IMR-90 (cell line): ENCODE measurements at regions not wholly inside any gene's neighbourhood (a gene's known extent, or its start where the extent isn't known, plus 50 kb on each side); places are given as distances from the start of the nearest gene placed in this dataset.

Experiments
- ATAC-seq: fragments of 200-7000 bp; cut with Tn5 transposase; 2 replicates; pipeline ENCODE4 v1.9.1; 2020; ENCODE audit warnings: low read depth, mild to moderate bottlenecking, moderate library complexity
- BruUV-seq: library from RNA; stranded (reverse); fragments of 400-500 nt; replicated peaks from 2 replicates; lab custom pipeline; 2021; lab: Mats Ljungman, UMichigan
- CTCF ChIA-PET: fragments of 300-600 bp; formaldehyde crosslinking; extraction: SDS; loops from one replicate; lab custom pipeline; 2021; ENCODE audit warnings: antibody characterized with exemption; lab: Yijun Ruan, JAX
- POLR2A ChIA-PET: fragments of 300-600 bp; sonication (Branson Sonifier 250); formaldehyde crosslinking; loops from one replicate; lab custom pipeline; 2022; ENCODE audit warnings: antibody characterized with exemption; ENCODE audit not compliant: unreplicated experiment; lab: Charles Lee
- DNase-seq: peaks from one replicate; pipeline ENCODE4 v3.0.0; 2013
- H2AFZ ChIP-seq: replicated peaks from 2 replicates; pipeline ENCODE3; 2013; ENCODE audit warnings: low read length, mild to moderate bottlenecking; ENCODE audit not compliant: poor library complexity
- H2AK5ac ChIP-seq: 2 replicates; pipeline ENCODE4 v1.6.1; 2013; ENCODE audit warnings: low read depth, low read length, inconsistent platforms
- H2AK9ac ChIP-seq: replicated peaks from 2 replicates; pipeline ENCODE3; 2013; ENCODE audit warnings: mild to moderate bottlenecking, low read depth, low read length, moderate library complexity; ENCODE audit not compliant: poor library complexity
- H2BK120ac ChIP-seq: 2 replicates; pipeline ENCODE4 v1.6.1; 2013; ENCODE audit warnings: low read depth, low read length, inconsistent platforms
- H2BK15ac ChIP-seq: 3 replicates; pipeline ENCODE4 v1.6.1; 2013; ENCODE audit warnings: low read depth, low read length, inconsistent platforms
- H2BK20ac ChIP-seq: 2 replicates; pipeline ENCODE4 v1.6.1; 2013; ENCODE audit warnings: low read depth, mild to moderate bottlenecking, inconsistent platforms, low read length, moderate library complexity
- H2BK5ac ChIP-seq: 2 replicates; pipeline ENCODE4 v1.6.1; 2013; ENCODE audit warnings: mild to moderate bottlenecking, low read depth, low read length, inconsistent platforms; ENCODE audit not compliant: poor library complexity, severe bottlenecking
- H3K14ac ChIP-seq: replicated peaks from 2 replicates; pipeline ENCODE4 v1.6.1; 2013; ENCODE audit warnings: low read depth, low read length, inconsistent platforms
- H3K18ac ChIP-seq: 2 replicates; pipeline ENCODE4 v1.6.1; 2013; ENCODE audit warnings: low read depth, low read length, control low read depth
- H3K23ac ChIP-seq: 2 replicates; pipeline ENCODE4 v1.6.1; 2013; ENCODE audit warnings: low read depth, low read length, inconsistent platforms
- H3K27ac ChIP-seq: 2 replicates; pipeline ENCODE4 v1.5.1; 2013; ENCODE audit warnings: mild to moderate bottlenecking, control low read depth, low read length; ENCODE audit not compliant: insufficient read depth
- H3K27me3 ChIP-seq: 2 replicates; pipeline ENCODE4 v1.6.1; 2013; ENCODE audit warnings: low read length; ENCODE audit not compliant: control insufficient read depth, insufficient read depth
- H3K36me3 ChIP-seq: 2 replicates; pipeline ENCODE4 v1.6.1; 2013; ENCODE audit warnings: low read length, mixed read lengths; ENCODE audit not compliant: control insufficient read depth, insufficient read depth
- H3K4ac ChIP-seq: 2 replicates; pipeline ENCODE4 v1.6.1; 2013; ENCODE audit warnings: low read depth, low read length, inconsistent platforms
- H3K4me1 ChIP-seq: 2 replicates; pipeline ENCODE4 v1.6.1; 2013; ENCODE audit warnings: low read length, mixed read lengths; ENCODE audit not compliant: control insufficient read depth, insufficient read depth
- H3K4me2 ChIP-seq: 2 replicates; pipeline ENCODE4 v1.6.1; 2013; ENCODE audit warnings: low read depth, mild to moderate bottlenecking, control low read depth, low read length, moderate library complexity
- H3K4me3 ChIP-seq: 2 replicates; pipeline ENCODE4 v1.5.1; 2013; ENCODE audit warnings: low read depth, mild to moderate bottlenecking, control low read depth, low read length, moderate library complexity; ENCODE audit not compliant: insufficient read depth
- H3K56ac ChIP-seq: 2 replicates; pipeline ENCODE4 v1.6.1; 2013; ENCODE audit warnings: low read length, inconsistent platforms; ENCODE audit not compliant: insufficient read depth; ENCODE audit errors: extremely low read depth
- H3K79me1 ChIP-seq, 2 experiments: 2 replicates each; pipeline ENCODE4 v1.6.1; 2013; ENCODE audit warnings: low read length in 2 of 2, inconsistent platforms in 1 of 2, low read depth in 1 of 2
- H3K9ac ChIP-seq: 2 replicates; pipeline ENCODE4 v1.6.1; 2013; ENCODE audit warnings: low read depth, low read length, control low read depth
- H3K9me1 ChIP-seq: 2 replicates; pipeline ENCODE4 v1.6.1; 2013; ENCODE audit warnings: low read length, inconsistent platforms; ENCODE audit not compliant: insufficient read depth
- H3K9me3 ChIP-seq: 2 replicates; pipeline ENCODE4 v1.6.1; 2013; ENCODE audit warnings: low read length; ENCODE audit not compliant: control insufficient read depth, insufficient read depth
- H4K20me1 ChIP-seq: 2 replicates; pipeline ENCODE4 v1.6.1; 2013; ENCODE audit warnings: low read length, inconsistent platforms; ENCODE audit not compliant: insufficient read depth
- H4K5ac ChIP-seq: 2 replicates; pipeline ENCODE4 v1.6.1; 2013; ENCODE audit warnings: mild to moderate bottlenecking, low read depth, low read length, control low read depth
- H4K8ac ChIP-seq, 2 experiments: 2 replicates each; pipeline ENCODE4 v1.6.1; 2013; ENCODE audit warnings: low read depth in 2 of 2, low read length in 2 of 2, control low read depth in 1 of 2, inconsistent platforms in 1 of 2
- H4K91ac ChIP-seq: 2 replicates; pipeline ENCODE4 v1.6.1; 2013; ENCODE audit warnings: low read depth, low read length, inconsistent platforms; ENCODE audit not compliant: insufficient read depth
- BHLHE40 ChIP-seq: fragments of 150-350 bp; IDR thresholded peaks from 2 replicates; pipeline ENCODE4 v1.6.1; 2016; ENCODE audit warnings: mild to moderate bottlenecking, low read depth, low read length
- CEBPB ChIP-seq: IDR thresholded peaks from 2 replicates; pipeline ENCODE4 v1.6.1; 2012; ENCODE audit warnings: low read depth, low read length, improper control_type of control experiment
- CHD1 ChIP-seq: IDR thresholded peaks from 2 replicates; pipeline ENCODE4 v1.6.1; 2012; ENCODE audit warnings: low read depth, low read length, improper control_type of control experiment
- CTCF ChIP-seq: conservative IDR thresholded peaks from 2 replicates; pipeline ENCODE4 v1.5.1; 2012; ENCODE audit warnings: mild to moderate bottlenecking, low read depth, low read length, improper control_type of control experiment
- ELK1 ChIP-seq: fragments of 150-350 bp; IDR thresholded peaks from 2 replicates; pipeline ENCODE4 v1.6.1; 2016; ENCODE audit warnings: low read depth, mild to moderate bottlenecking, low read length, moderate library complexity, borderline replicate concordance
- FOS ChIP-seq: fragments of 150-350 bp; IDR thresholded peaks from 2 replicates; pipeline ENCODE4 v1.6.1; 2016; ENCODE audit warnings: low read depth, low read length
- MAFK ChIP-seq: IDR thresholded peaks from 2 replicates; pipeline ENCODE4 v1.6.1; 2012; ENCODE audit warnings: low read depth, low read length, improper control_type of control experiment
- MAZ ChIP-seq: IDR thresholded peaks from 2 replicates; pipeline ENCODE4 v1.6.1; 2012; ENCODE audit warnings: low read depth, mild to moderate bottlenecking, low read length, improper control_type of control experiment, moderate library complexity, borderline replicate concordance
- MXI1 ChIP-seq: IDR thresholded peaks from 2 replicates; pipeline ENCODE4 v1.6.1; 2012; ENCODE audit warnings: low read depth, mild to moderate bottlenecking, low read length, moderate library complexity, borderline replicate concordance
- NFE2L2 ChIP-seq: fragments of 150-350 bp; IDR thresholded peaks from 2 replicates; pipeline ENCODE4 v1.6.1; 2016; ENCODE audit warnings: low read depth, mild to moderate bottlenecking, low read length
- POLR2A ChIP-seq: IDR thresholded peaks from 2 replicates; pipeline ENCODE4 v1.6.1; 2012; ENCODE audit warnings: mild to moderate bottlenecking, low read depth, low read length
- RAD21 ChIP-seq: IDR thresholded peaks from 2 replicates; pipeline ENCODE4 v1.6.1; 2012; ENCODE audit warnings: low read length, improper control_type of control experiment
- RCOR1 ChIP-seq: IDR thresholded peaks from 2 replicates; pipeline ENCODE4 v1.6.1; 2012; ENCODE audit warnings: mild to moderate bottlenecking, low read length, improper control_type of control experiment; ENCODE audit not compliant: insufficient replicate concordance
- RFX5 ChIP-seq: IDR thresholded peaks from 2 replicates; pipeline ENCODE4 v1.8.0; 2012; ENCODE audit warnings: low read depth, mild to moderate bottlenecking, low read length, moderate library complexity
- SMC3 ChIP-seq: fragments of 150-350 bp; IDR thresholded peaks from 2 replicates; pipeline ENCODE4 v1.6.1; 2016; ENCODE audit warnings: low read depth, mild to moderate bottlenecking, antibody characterized with exemption, low read length, moderate library complexity
- USF2 ChIP-seq: fragments of 150-350 bp; IDR thresholded peaks from 2 replicates; pipeline ENCODE4 v1.6.1; 2017; ENCODE audit warnings: mild to moderate bottlenecking, antibody characterized with exemption, low read length, low read depth
- WGBS, 2 experiments: methylation state at CpG; one replicate each; pipeline versions ENCODE4 v1.1.5 to v1.1.7; 2013; ENCODE audit warnings: missing lambda C conversion rate in 2 of 2; ENCODE audit not compliant: insufficient read length in 1 of 2; ENCODE audit errors: extremely low coverage in 2 of 2; 5-methylcytosine and 5-hydroxymethylcytosine counted together
- dilution Hi-C: fragments of 300-500 bp; cut with HindIII; formaldehyde crosslinking; loops from one replicate; pipeline ENCODE4 v1.14.3; 2018; ENCODE audit warnings: low sequenced_read_pairs; ENCODE audit not compliant: unreplicated experiment
- in situ Hi-C: fragments of 300-500 bp; cut with MboI; formaldehyde crosslinking; loops from 3 replicates; pipeline ENCODE4 v1.14.3; 2019; ENCODE audit warnings: low sequenced_read_pairs, inconsistent platforms, mixed read lengths
- intact Hi-C: fragments of 100-400 bp; cut with micrococcal nuclease; formaldehyde crosslinking; loops from 2 replicates; pipeline ENCODE4 v1.10.0; 2022

- H2BK15ac ChIP-seq: no peak overlapping the region
- H4K20me1 ChIP-seq: no peaks in the 10 kb centered on the region
- no peaks in the 10 kb centered on the region for H3K9me3 ChIP-seq
- in situ Hi-C loops: no loop called here
- TF ChIP-seq FOS: no peak
- TF ChIP-seq POLR2A: no peak
- no peak for TF ChIP-seq MAZ
- TF ChIP-seq BHLHE40: no peak
- no peak for TF ChIP-seq ELK1
- no peak for TF ChIP-seq CEBPB
- no peak for TF ChIP-seq SMC3
- no peak for TF ChIP-seq USF2
- no peak for TF ChIP-seq RAD21
- no peak for TF ChIP-seq RFX5
- TF ChIP-seq MAFK: no peak
- no peak for TF ChIP-seq RCOR1
- TF ChIP-seq NFE2L2: no peak
- TF ChIP-seq MXI1: no peak
- TF ChIP-seq CTCF: no peak
- no peak for TF ChIP-seq CHD1
- dilution Hi-C loops: no loop called here
- no peak overlapping the region for H3K23ac ChIP-seq
- DNase-seq (no peak), ATAC-seq (no peak)
- H3K18ac ChIP-seq: no peak overlapping the region
- H3K36me3 ChIP-seq: no peaks in the 10 kb centered on the region
- H3K4ac ChIP-seq: no peak overlapping the region
- no peaks in the 10 kb centered on the region for H3K9me1 ChIP-seq
- H2AK5ac ChIP-seq: no peak overlapping the region
- no peak overlapping the region for H3K9ac ChIP-seq
- intact Hi-C loops: no loop called here
- H2AK9ac ChIP-seq: no peak overlapping the region
- H3K4me2 ChIP-seq: no peak overlapping the region
- H3K4me1 ChIP-seq: no peaks in the 10 kb centered on the region
- no TSS peak for BruUV-seq
- H3K4me3 ChIP-seq: no peak overlapping the region
- H3K27ac ChIP-seq: no peak overlapping the region
- CTCF ChIA-PET: no interaction called here
- H4K5ac ChIP-seq: no peak overlapping the region
- H3K79me1 ChIP-seq: no peaks in the 10 kb centered on the region
- no peak overlapping the region for H2AFZ ChIP-seq
- no peak overlapping the region for H3K14ac ChIP-seq
- WGBS, 2 experiments: no CpG with 5 or more reads among the region's 2 CpGs
- no peak overlapping the region for H2BK5ac ChIP-seq
- H3K27me3 ChIP-seq: no peaks in the 10 kb centered on the region
- H2BK20ac ChIP-seq: no peak overlapping the region
- no peak overlapping the region for H4K91ac ChIP-seq
- H3K56ac ChIP-seq: no peak overlapping the region
- POLR2A ChIA-PET: no interaction called here
- no peak overlapping the region for H4K8ac ChIP-seq
- H2BK120ac ChIP-seq: no peak overlapping the region
These were observed 1114.2 kb downstream of the NSUN3 start for GRCh38 chr3:95177096-95177495.
